GM23338 (cell line): ENCODE measurements at regions not wholly inside any gene's neighbourhood (a gene's known extent, or its start where the extent isn't known, plus 50 kb on each side); places are given as distances from the start of the nearest gene placed in this dataset.

ENCODE experiments used
- ATAC-seq: fragments of 200-7000 bp; cut with Tn5 transposase; 3 replicates; pipeline ENCODE4 v1.9.1; 2020
- DNase-seq: peaks from one replicate; pipeline ENCODE4 v3.0.0-alpha.2; 2015; ENCODE audit warnings: low spot score
- H2AFZ ChIP-seq: fragments of 200-600 bp; sonication (generic); 2 replicates; pipeline ENCODE4 v1.8.0; 2016; ENCODE audit warnings: antibody characterized with exemption, mild to moderate bottlenecking, moderate library complexity
- H3F3A ChIP-seq: fragments of 200-600 bp; sonication (generic); replicated peaks from 2 replicates; pipeline ENCODE4 v1.8.0; 2017; ENCODE audit warnings: antibody characterized with exemption, mixed run types, low read depth
- H3K27ac ChIP-seq: fragments of 200-600 bp; sonication (generic); 2 replicates; pipeline ENCODE4 v1.6.1; 2016; ENCODE audit warnings: low read depth
- H3K27me3 ChIP-seq: fragments of 200-600 bp; sonication (generic); 2 replicates; pipeline ENCODE4 v1.8.0; 2016; ENCODE audit warnings: mild to moderate bottlenecking, mixed run types, moderate library complexity; ENCODE audit not compliant: insufficient read depth
- H3K36me3 ChIP-seq: fragments of 200-600 bp; sonication (generic); 2 replicates; pipeline ENCODE4 v1.8.0; 2016; ENCODE audit warnings: mild to moderate bottlenecking; ENCODE audit not compliant: insufficient read depth
- H3K4me1 ChIP-seq: fragments of 200-600 bp; sonication (generic); 2 replicates; pipeline ENCODE4 v1.8.0; 2016; ENCODE audit warnings: mild to moderate bottlenecking, moderate library complexity; ENCODE audit not compliant: insufficient read depth
- H3K4me2 ChIP-seq: fragments of 200-600 bp; sonication (generic); 2 replicates; pipeline ENCODE4 v1.7.1; 2017; ENCODE audit warnings: mixed run types
- H3K4me3 ChIP-seq: fragments of 200-600 bp; sonication (generic); 2 replicates; pipeline ENCODE4 v1.6.1; 2016; ENCODE audit warnings: mixed run types
- H3K79me2 ChIP-seq: fragments of 200-600 bp; sonication (generic); replicated peaks from 2 replicates; pipeline ENCODE4 v1.8.0; 2017; ENCODE audit warnings: mild to moderate bottlenecking; ENCODE audit not compliant: insufficient read depth
- H3K9me2 ChIP-seq: fragments of 200-600 bp; sonication (generic); 2 replicates; pipeline ENCODE4 v1.8.0; 2017; ENCODE audit not compliant: insufficient read depth
- H4K20me1 ChIP-seq: fragments of 200-600 bp; sonication (generic); replicated peaks from 2 replicates; pipeline ENCODE4 v1.8.0; 2017; ENCODE audit warnings: mild to moderate bottlenecking; ENCODE audit not compliant: insufficient read depth
- H3K27ac Mint-ChIP-seq: 2 replicates; pipeline ENCODE4 v1.8.0; 2020; ENCODE audit warnings: inconsistent platforms, mild to moderate bottlenecking, moderate library complexity, mixed read lengths
- H3K27me3 Mint-ChIP-seq: 3 replicates; pipeline ENCODE4 v1.8.0; 2022; ENCODE audit warnings: low read depth, mild to moderate bottlenecking, moderate library complexity, mixed read lengths, inconsistent platforms; ENCODE audit not compliant: insufficient read depth, poor library complexity
- H3K36me3 Mint-ChIP-seq: 3 replicates; pipeline ENCODE4 v1.8.0; 2021; ENCODE audit warnings: low read depth, mild to moderate bottlenecking, inconsistent platforms, moderate library complexity, mixed read lengths
- H3K4me1 Mint-ChIP-seq: 3 replicates; pipeline ENCODE4 v1.8.0; 2020; ENCODE audit warnings: mild to moderate bottlenecking, inconsistent platforms, mixed read lengths
- H3K4me3 Mint-ChIP-seq: 3 replicates; pipeline ENCODE4 v1.8.0; 2021; ENCODE audit warnings: moderate library complexity, mild to moderate bottlenecking, inconsistent platforms, mixed read lengths
- H3K9me3 Mint-ChIP-seq: 3 replicates; pipeline ENCODE4 v1.8.0; 2020; ENCODE audit warnings: moderate library complexity, mild to moderate bottlenecking, inconsistent platforms, mixed read lengths
- CREB1 ChIP-seq: fragments of 250-450 bp; sonication (Bioruptor Pico); IDR thresholded peaks from 2 replicates; pipeline ENCODE4 v1.5.0; 2020; ENCODE audit warnings: low read depth, mild to moderate bottlenecking, moderate library complexity
- ETS1 ChIP-seq: IDR thresholded peaks from 2 replicates; pipeline ENCODE4 v1.6.1; 2016; ENCODE audit warnings: antibody characterized with exemption
- EZH2 ChIP-seq: fragments of 200-600 bp; sonication (generic); IDR thresholded peaks from one replicate; pipeline ENCODE4 v1.8.0; 2017; ENCODE audit warnings: antibody characterized with exemption, mild to moderate bottlenecking, low read depth; ENCODE audit not compliant: unreplicated experiment
- EZH2phosphoT487 ChIP-seq: fragments of 200-600 bp; sonication (generic); IDR thresholded peaks from one replicate; pipeline ENCODE4 v1.8.1; 2018; ENCODE audit warnings: antibody characterized with exemption; ENCODE audit not compliant: unreplicated experiment
- JUNB ChIP-seq: IDR thresholded peaks from one replicate; pipeline ENCODE4 v1.6.1; 2016; ENCODE audit warnings: antibody characterized with exemption; ENCODE audit not compliant: unreplicated experiment
- NANOG ChIP-seq: IDR thresholded peaks from 2 replicates; pipeline ENCODE4 v1.6.1; 2016; ENCODE audit warnings: antibody characterized with exemption, borderline replicate concordance
- POLR2AphosphoS5 ChIP-seq: IDR thresholded peaks from 2 replicates; pipeline ENCODE4 v1.6.1; 2016; ENCODE audit warnings: antibody characterized with exemption, low read depth
- STAT1 ChIP-seq: IDR thresholded peaks from one replicate; pipeline ENCODE4 v1.6.1; 2016; ENCODE audit warnings: antibody characterized with exemption; ENCODE audit not compliant: unreplicated experiment
- ZNF114 ChIP-seq: fragments of 250-450 bp; sonication (Bioruptor Pico); IDR thresholded peaks from 2 replicates; pipeline ENCODE4 v1.5.0; 2020; ENCODE audit warnings: mild to moderate bottlenecking, moderate library complexity
- ZNF331 ChIP-seq: fragments of 250-450 bp; sonication (Bioruptor Pico); IDR thresholded peaks from 2 replicates; pipeline ENCODE4 v1.5.0; 2020; ENCODE audit warnings: low read depth, mild to moderate bottlenecking, moderate library complexity
- ZNF462 ChIP-seq: fragments of 250-450 bp; sonication (Bioruptor Pico); IDR thresholded peaks from 2 replicates; pipeline ENCODE4 v1.5.0; 2020; ENCODE audit warnings: mild to moderate bottlenecking, moderate library complexity
- TF ChIP-seq, protein P1 (sequence below), 2 experiments: fragments of 200-600 bp in 1 of 2; sonication (generic) in 1 of 2; conservative IDR thresholded peaks; 2 replicates each; pipeline versions ENCODE4 v1.5.1 to v1.6.1; 2016 to 2017; ENCODE audit warnings: antibody characterized with exemption in 2 of 2, low read depth in 2 of 2, mild to moderate bottlenecking in 2 of 2, moderate library complexity in 1 of 2
- TF ChIP-seq, protein P2 (sequence below): IDR thresholded peaks from one replicate; pipeline ENCODE4 v1.6.1; 2018; ENCODE audit warnings: antibody characterized with exemption; ENCODE audit not compliant: unreplicated experiment

GRCh38 chr1:80918380-80918779 lies 882.4 kb upstream of the ADGRL2 start:
- H2AFZ ChIP-seq: no peak overlapping the region
- H3K27ac Mint-ChIP-seq: no peak overlapping the region
- TF ChIP-seq NANOG (no peak), EZH2phosphoT487 (no peak), STAT1 (no peak), POLR2AphosphoS5 (no peak), EZH2 (no peak), CREB1 (no peak), ETS1 (no peak), ZNF331 (CRISPR knock-in tag) (no peak), JUNB (no peak), ZNF462 (CRISPR knock-in tag) (no peak), ZNF114 (no peak)
- TF ChIP-seq, protein P1, sequence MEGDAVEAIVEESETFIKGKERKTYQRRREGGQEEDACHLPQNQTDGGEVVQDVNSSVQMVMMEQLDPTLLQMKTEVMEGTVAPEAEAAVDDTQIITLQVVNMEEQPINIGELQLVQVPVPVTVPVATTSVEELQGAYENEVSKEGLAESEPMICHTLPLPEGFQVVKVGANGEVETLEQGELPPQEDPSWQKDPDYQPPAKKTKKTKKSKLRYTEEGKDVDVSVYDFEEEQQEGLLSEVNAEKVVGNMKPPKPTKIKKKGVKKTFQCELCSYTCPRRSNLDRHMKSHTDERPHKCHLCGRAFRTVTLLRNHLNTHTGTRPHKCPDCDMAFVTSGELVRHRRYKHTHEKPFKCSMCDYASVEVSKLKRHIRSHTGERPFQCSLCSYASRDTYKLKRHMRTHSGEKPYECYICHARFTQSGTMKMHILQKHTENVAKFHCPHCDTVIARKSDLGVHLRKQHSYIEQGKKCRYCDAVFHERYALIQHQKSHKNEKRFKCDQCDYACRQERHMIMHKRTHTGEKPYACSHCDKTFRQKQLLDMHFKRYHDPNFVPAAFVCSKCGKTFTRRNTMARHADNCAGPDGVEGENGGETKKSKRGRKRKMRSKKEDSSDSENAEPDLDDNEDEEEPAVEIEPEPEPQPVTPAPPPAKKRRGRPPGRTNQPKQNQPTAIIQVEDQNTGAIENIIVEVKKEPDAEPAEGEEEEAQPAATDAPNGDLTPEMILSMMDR (conservative IDR thresholded peaks at IDR 0.05; ENCODE audit: low read depth in 2 of 2): no peak
- TF ChIP-seq, protein P2, sequence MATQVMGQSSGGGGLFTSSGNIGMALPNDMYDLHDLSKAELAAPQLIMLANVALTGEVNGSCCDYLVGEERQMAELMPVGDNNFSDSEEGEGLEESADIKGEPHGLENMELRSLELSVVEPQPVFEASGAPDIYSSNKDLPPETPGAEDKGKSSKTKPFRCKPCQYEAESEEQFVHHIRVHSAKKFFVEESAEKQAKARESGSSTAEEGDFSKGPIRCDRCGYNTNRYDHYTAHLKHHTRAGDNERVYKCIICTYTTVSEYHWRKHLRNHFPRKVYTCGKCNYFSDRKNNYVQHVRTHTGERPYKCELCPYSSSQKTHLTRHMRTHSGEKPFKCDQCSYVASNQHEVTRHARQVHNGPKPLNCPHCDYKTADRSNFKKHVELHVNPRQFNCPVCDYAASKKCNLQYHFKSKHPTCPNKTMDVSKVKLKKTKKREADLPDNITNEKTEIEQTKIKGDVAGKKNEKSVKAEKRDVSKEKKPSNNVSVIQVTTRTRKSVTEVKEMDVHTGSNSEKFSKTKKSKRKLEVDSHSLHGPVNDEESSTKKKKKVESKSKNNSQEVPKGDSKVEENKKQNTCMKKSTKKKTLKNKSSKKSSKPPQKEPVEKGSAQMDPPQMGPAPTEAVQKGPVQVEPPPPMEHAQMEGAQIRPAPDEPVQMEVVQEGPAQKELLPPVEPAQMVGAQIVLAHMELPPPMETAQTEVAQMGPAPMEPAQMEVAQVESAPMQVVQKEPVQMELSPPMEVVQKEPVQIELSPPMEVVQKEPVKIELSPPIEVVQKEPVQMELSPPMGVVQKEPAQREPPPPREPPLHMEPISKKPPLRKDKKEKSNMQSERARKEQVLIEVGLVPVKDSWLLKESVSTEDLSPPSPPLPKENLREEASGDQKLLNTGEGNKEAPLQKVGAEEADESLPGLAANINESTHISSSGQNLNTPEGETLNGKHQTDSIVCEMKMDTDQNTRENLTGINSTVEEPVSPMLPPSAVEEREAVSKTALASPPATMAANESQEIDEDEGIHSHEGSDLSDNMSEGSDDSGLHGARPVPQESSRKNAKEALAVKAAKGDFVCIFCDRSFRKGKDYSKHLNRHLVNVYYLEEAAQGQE: no peak
- H3K79me2 ChIP-seq: no peaks in the 10 kb centered on the region
- no peaks in the 10 kb centered on the region for H3K36me3 ChIP-seq
- H3K27me3 ChIP-seq: no peaks in the 10 kb centered on the region
- H3K4me3 ChIP-seq: no peak overlapping the region
- DNase-seq (no peak), ATAC-seq (no peak)
- no peaks in the 10 kb centered on the region for H3F3A ChIP-seq
- H3K9me2 ChIP-seq: no peaks in the 10 kb centered on the region
- no peak overlapping the region for H3K4me2 ChIP-seq
- H4K20me1 ChIP-seq: no peaks in the 10 kb centered on the region
- no peaks in the 10 kb centered on the region for H3K4me1 ChIP-seq
- no peaks in the 10 kb centered on the region for H3K27me3 Mint-ChIP-seq
- H3K4me1 Mint-ChIP-seq: no peaks in the 10 kb centered on the region
- no peaks in the 10 kb centered on the region; the same call in 2 of the 3 replicates for H3K9me3 Mint-ChIP-seq
- H3K36me3 Mint-ChIP-seq: no peaks in the 10 kb centered on the region
- H3K27ac ChIP-seq: no peak overlapping the region
- H3K4me3 Mint-ChIP-seq: no peak overlapping the region
